GM12878 (cell line): ENCODE measurements at regions not wholly inside any gene's neighbourhood (a gene's known extent, or its start where the extent isn't known, plus 50 kb on each side); places are given as distances from the start of the nearest gene placed in this dataset.

Experiments
- ATAC-seq: fragments of 200-7000 bp; cut with Tn5 transposase; 3 replicates; pipeline ENCODE4 v1.9.1; 2020; ENCODE audit warnings: mild to moderate bottlenecking, moderate library complexity
- BruUV-seq: library from RNA; stranded (reverse); fragments of 400-500 nt; replicated peaks from 2 replicates; lab custom pipeline; 2021; lab: Mats Ljungman, UMichigan
- CTCF ChIA-PET: fragments of 300-600 bp; sonication (Branson Sonifier 250); formaldehyde crosslinking; extraction: SDS; loops from one replicate; lab custom pipeline; 2021; ENCODE audit warnings: inconsistent platforms; lab: Yijun Ruan, JAX
- POLR2A ChIA-PET: fragments of 350-600 bp; formaldehyde crosslinking; extraction: SDS; loops from one replicate; lab custom pipeline; 2021; ENCODE audit warnings: inconsistent platforms; lab: Charles Lee
- RAD21 ChIA-PET: fragments of 300-600 bp; sonication (Branson Sonifier 250); formaldehyde crosslinking; loops from one replicate; lab custom pipeline; 2023; ENCODE audit warnings: antibody characterized with exemption; ENCODE audit not compliant: unreplicated experiment; lab: Charles Lee
- SMC1A ChIA-PET: fragments of 300-600 bp; sonication (Branson Sonifier 250); formaldehyde crosslinking; loops from one replicate; lab custom pipeline; 2023; ENCODE audit not compliant: unreplicated experiment, uncharacterized antibody; lab: Charles Lee
- DNase-seq: peaks from one replicate; pipeline ENCODE4 v3.0.0-alpha.2; 2011; ENCODE audit warnings: low read depth, low spot score
- FAIRE-seq: peaks from 3 replicates; lab custom pipeline; 2011; peaks lifted over from hg19 to GRCh38; lab: Jason Lieb, UNC
- H2AFZ ChIP-seq: 2 replicates; pipeline ENCODE4 v1.6.0; 2011; ENCODE audit warnings: low read depth, low read length, control low read depth; ENCODE audit not compliant: control insufficient read depth
- H3K27ac ChIP-seq: 2 replicates; pipeline ENCODE4 v1.5.1; 2011; ENCODE audit warnings: control low read depth; ENCODE audit not compliant: control insufficient read depth, insufficient read depth
- H3K27me3 ChIP-seq, 2 experiments: replicated peaks in 1 of 2; 2 replicates each; pipeline versions ENCODE4 v1.6.0 to v1.6.1; 2011; ENCODE audit warnings: low read length in 1 of 2; ENCODE audit not compliant: control insufficient read depth in 2 of 2, insufficient read depth in 2 of 2
- H3K36me3 ChIP-seq, 2 experiments: 2 replicates each; pipeline ENCODE4 v1.5.1; 2011; ENCODE audit warnings: low read length in 1 of 2; ENCODE audit not compliant: control insufficient read depth in 2 of 2, insufficient read depth in 2 of 2
- H3K4me1 ChIP-seq: 2 replicates; pipeline ENCODE4 v1.6.1; 2011; ENCODE audit warnings: mild to moderate bottlenecking, low read length, moderate library complexity, mixed read lengths; ENCODE audit not compliant: control insufficient read depth, insufficient read depth
- H3K4me2 ChIP-seq: 2 replicates; pipeline ENCODE4 v1.6.0; 2011; ENCODE audit warnings: control low read depth; ENCODE audit not compliant: control insufficient read depth, insufficient read depth
- H3K4me3 ChIP-seq: fragments of 200-600 bp; sonication (generic); 2 replicates; pipeline ENCODE4 v1.5.1; 2016
- H3K79me2 ChIP-seq: 2 replicates; pipeline ENCODE4 v1.6.0; 2011; ENCODE audit warnings: low read length; ENCODE audit not compliant: control insufficient read depth, insufficient read depth
- H3K9ac ChIP-seq: 2 replicates; pipeline ENCODE4 v1.8.0; 2011; ENCODE audit warnings: low read length, control low read depth, mixed read lengths; ENCODE audit not compliant: control insufficient read depth, insufficient read depth
- H3K9me3 ChIP-seq: replicated peaks from 3 replicates; pipeline ENCODE4 v1.5.1; 2011; ENCODE audit warnings: mild to moderate bottlenecking, low read length; ENCODE audit not compliant: control insufficient read depth, insufficient read depth
- H4K20me1 ChIP-seq: 2 replicates; pipeline ENCODE4 v1.6.0; 2011; ENCODE audit not compliant: control insufficient read depth, insufficient read depth
- CBX3 ChIP-seq: fragments of 200-600 bp; sonication (generic); IDR thresholded peaks from 2 replicates; pipeline ENCODE4 v1.6.1; 2016; ENCODE audit warnings: low read depth, borderline replicate concordance
- EP300 ChIP-seq, 2 experiments: fragments of 150-350 bp in 1 of 2; IDR thresholded peaks; 2 replicates each; pipeline ENCODE4 v1.6.1; 2011 to 2012; ENCODE audit warnings: low read depth in 2 of 2, low read length in 2 of 2, borderline replicate concordance in 1 of 2, improper control_type of control experiment in 1 of 2, inconsistent platforms in 1 of 2; ENCODE audit not compliant: control insufficient read depth in 1 of 2
- FOS ChIP-seq: IDR thresholded peaks from 3 replicates; pipeline ENCODE4 v1.6.1; 2011; ENCODE audit warnings: borderline replicate concordance; ENCODE audit not compliant: insufficient read length; ENCODE audit errors: extremely low read depth
- HDGF ChIP-seq: fragments of 450-650 bp; IDR thresholded peaks from 2 replicates; pipeline ENCODE4 v1.6.1; 2016; ENCODE audit warnings: antibody characterized with exemption
- IKZF1 ChIP-seq: fragments of 450-650 bp; conservative IDR thresholded peaks from 2 replicates; pipeline ENCODE4 v1.6.1; 2017; ENCODE audit warnings: antibody characterized with exemption, mild to moderate bottlenecking
- JUND ChIP-seq: IDR thresholded peaks from 2 replicates; pipeline ENCODE4 v1.6.1; 2012; ENCODE audit warnings: low read depth, mild to moderate bottlenecking, low read length, improper control_type of control experiment, moderate library complexity
- MLLT1 ChIP-seq: fragments of 450-650 bp; IDR thresholded peaks from 2 replicates; pipeline ENCODE4 v1.6.1; 2016; ENCODE audit warnings: mild to moderate bottlenecking
- NBN ChIP-seq: fragments of 450-650 bp; IDR thresholded peaks from 2 replicates; pipeline ENCODE4 v1.6.1; 2016
- NFYA ChIP-seq: IDR thresholded peaks from 2 replicates; pipeline ENCODE4 v1.6.1; 2011; ENCODE audit warnings: low read depth, mild to moderate bottlenecking, low read length, improper control_type of control experiment, borderline replicate concordance
- NR2C1 ChIP-seq: fragments of 450-650 bp; IDR thresholded peaks from 2 replicates; pipeline ENCODE4 v1.6.1; 2017; ENCODE audit warnings: antibody characterized with exemption, mild to moderate bottlenecking, moderate library complexity
- NRF1 ChIP-seq: conservative IDR thresholded peaks from 2 replicates; pipeline ENCODE4 v1.6.1; 2011; ENCODE audit warnings: mild to moderate bottlenecking, low read depth, low read length, improper control_type of control experiment
- PKNOX1 ChIP-seq: fragments of 450-650 bp; IDR thresholded peaks from 2 replicates; pipeline ENCODE4 v1.6.1; 2016; ENCODE audit warnings: mild to moderate bottlenecking
- RBBP5 ChIP-seq: fragments of 200-600 bp; sonication (generic); conservative IDR thresholded peaks from 2 replicates; pipeline ENCODE4 v1.6.1; 2016
- RCOR1 ChIP-seq: conservative IDR thresholded peaks from 2 replicates; pipeline ENCODE4 v1.6.1; 2012; ENCODE audit warnings: low read depth, low read length, improper control_type of control experiment
- STAT1 ChIP-seq: fragments of 450-650 bp; conservative IDR thresholded peaks from 2 replicates; pipeline ENCODE4 v1.6.1; 2014; ENCODE audit warnings: antibody characterized with exemption, mild to moderate bottlenecking
- WRNIP1 ChIP-seq: IDR thresholded peaks from 2 replicates; pipeline ENCODE4 v1.6.1; 2011; ENCODE audit warnings: low read depth, low read length, improper control_type of control experiment, borderline replicate concordance
- ZNF274 ChIP-seq: IDR thresholded peaks from one replicate; pipeline ENCODE4 v1.8.0; 2011; ENCODE audit not compliant: insufficient read length, insufficient read depth
- in situ Hi-C: fragments of 300-500 bp; cut with MboI; formaldehyde crosslinking; loops from 9 replicates; pipeline ENCODE4 v1.14.3; 2018; ENCODE audit warnings: mixed read lengths
- intact Hi-C: fragments of 100-400 bp; cut with micrococcal nuclease; formaldehyde crosslinking; loops from one replicate; pipeline ENCODE4 v1.14.2; 2022; ENCODE audit not compliant: unreplicated experiment
- TF ChIP-seq, protein P1 (sequence below): IDR thresholded peaks from 2 replicates; pipeline ENCODE4 v1.6.1; 2012; ENCODE audit warnings: low read depth, low read length, improper control_type of control experiment
- TF ChIP-seq, protein P2 (sequence below): fragments of 450-650 bp; IDR thresholded peaks from 2 replicates; pipeline ENCODE4 v1.6.1; 2017; ENCODE audit warnings: antibody characterized with exemption, mild to moderate bottlenecking, moderate library complexity

DNA sequence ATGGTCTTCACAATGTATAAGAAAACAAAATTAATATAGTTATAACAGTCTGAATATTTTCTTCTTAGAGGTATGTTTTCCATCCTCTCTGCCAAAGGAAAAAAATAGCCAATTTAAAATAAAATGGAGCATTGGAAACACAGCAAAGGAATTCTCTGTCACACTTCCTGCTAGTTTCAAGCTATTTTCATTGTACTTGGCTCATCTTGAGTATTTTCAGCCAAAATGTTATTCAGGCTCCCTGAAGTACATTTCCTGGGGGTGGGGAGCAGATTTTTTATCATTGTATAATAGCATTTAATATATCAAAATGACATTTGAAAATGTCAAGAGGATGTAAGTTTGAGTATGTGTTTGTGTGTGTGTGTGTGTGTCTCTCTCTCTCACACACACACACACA, 463.6 kb upstream of the REG3G start:
- POLR2A ChIA-PET: no interaction called here
- Histone ChIP-seq H3K27ac (no peak overlapping the region), H3K27me3 (no peaks in the 10 kb centered on the region), H2AFZ (no peak overlapping the region), H3K36me3 (no peaks in the 10 kb centered on the region), H3K4me1 (no peaks in the 10 kb centered on the region), H3K4me3 (no peak overlapping the region), H3K9me3 (no peaks in the 10 kb centered on the region), H3K79me2 (no peaks in the 10 kb centered on the region), H4K20me1 (no peaks in the 10 kb centered on the region), H3K4me2 (no peak overlapping the region), H3K9ac (no peak overlapping the region)
- FAIRE-seq: no peak
- DNase-seq: no peak
- SMC1A ChIA-PET: no interaction called here
- ATAC-seq: no peak
- RAD21 ChIA-PET: no interaction called here
- CTCF ChIA-PET: no interaction called here
- intact Hi-C loops (no loop called here), in situ Hi-C loops (no loop called here)
- no TSS peak for BruUV-seq
- TF ChIP-seq MLLT1 (no peak), IKZF1 (no peak), PKNOX1 (no peak), NFYA (no peak), EP300 (IDR thresholded peaks at IDR 0.05; ENCODE audit: borderline replicate concordance in 1 of 2, control insufficient read depth in 1 of 2, low read depth in 2 of 2, low read length in 2 of 2) (no peak), WRNIP1 (no peak), CBX3 (no peak), NR2C1 (no peak), HDGF (no peak), FOS (no peak), ZNF274 (no peak), RCOR1 (no peak), NBN (no peak), NRF1 (no peak), STAT1 (no peak), JUND (no peak), RBBP5 (no peak)
- TF ChIP-seq, protein P1, sequence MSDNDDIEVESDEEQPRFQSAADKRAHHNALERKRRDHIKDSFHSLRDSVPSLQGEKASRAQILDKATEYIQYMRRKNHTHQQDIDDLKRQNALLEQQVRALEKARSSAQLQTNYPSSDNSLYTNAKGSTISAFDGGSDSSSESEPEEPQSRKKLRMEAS: no peak
- TF ChIP-seq, protein P2, sequence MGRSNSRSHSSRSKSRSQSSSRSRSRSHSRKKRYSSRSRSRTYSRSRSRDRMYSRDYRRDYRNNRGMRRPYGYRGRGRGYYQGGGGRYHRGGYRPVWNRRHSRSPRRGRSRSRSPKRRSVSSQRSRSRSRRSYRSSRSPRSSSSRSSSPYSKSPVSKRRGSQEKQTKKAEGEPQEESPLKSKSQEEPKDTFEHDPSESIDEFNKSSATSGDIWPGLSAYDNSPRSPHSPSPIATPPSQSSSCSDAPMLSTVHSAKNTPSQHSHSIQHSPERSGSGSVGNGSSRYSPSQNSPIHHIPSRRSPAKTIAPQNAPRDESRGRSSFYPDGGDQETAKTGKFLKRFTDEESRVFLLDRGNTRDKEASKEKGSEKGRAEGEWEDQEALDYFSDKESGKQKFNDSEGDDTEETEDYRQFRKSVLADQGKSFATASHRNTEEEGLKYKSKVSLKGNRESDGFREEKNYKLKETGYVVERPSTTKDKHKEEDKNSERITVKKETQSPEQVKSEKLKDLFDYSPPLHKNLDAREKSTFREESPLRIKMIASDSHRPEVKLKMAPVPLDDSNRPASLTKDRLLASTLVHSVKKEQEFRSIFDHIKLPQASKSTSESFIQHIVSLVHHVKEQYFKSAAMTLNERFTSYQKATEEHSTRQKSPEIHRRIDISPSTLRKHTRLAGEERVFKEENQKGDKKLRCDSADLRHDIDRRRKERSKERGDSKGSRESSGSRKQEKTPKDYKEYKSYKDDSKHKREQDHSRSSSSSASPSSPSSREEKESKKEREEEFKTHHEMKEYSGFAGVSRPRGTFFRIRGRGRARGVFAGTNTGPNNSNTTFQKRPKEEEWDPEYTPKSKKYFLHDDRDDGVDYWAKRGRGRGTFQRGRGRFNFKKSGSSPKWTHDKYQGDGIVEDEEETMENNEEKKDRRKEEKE: no peak
